GM12891 (cell line): ENCODE measurements at regions not wholly inside any gene's neighbourhood (a gene's known extent, or its start where the extent isn't known, plus 50 kb on each side); places are given as distances from the start of the nearest gene placed in this dataset.

Experiments
- POLR2A ChIP-seq: IDR thresholded peaks from 2 replicates; pipeline ENCODE4 v1.6.1; 2011; ENCODE audit warnings: low read depth, low read length, control low read depth
- POLR2AphosphoS5 ChIP-seq: IDR thresholded peaks from 2 replicates; pipeline ENCODE4 v1.6.1; 2011; ENCODE audit warnings: low read depth, low read length, control low read depth
- SPI1 ChIP-seq: IDR thresholded peaks from 2 replicates; pipeline ENCODE4 v1.6.1; 2011; ENCODE audit warnings: low read depth, low read length, control low read depth
- TAF1 ChIP-seq: IDR thresholded peaks from 2 replicates; pipeline ENCODE4 v1.6.1; 2011; ENCODE audit warnings: low read depth, low read length, control low read depth

- TF ChIP-seq TAF1 (no peak), POLR2A (no peak), POLR2AphosphoS5 (no peak), SPI1 (no peak)
Observed at GRCh38 chr12:90741611-90742010, 213.4 kb downstream of the CCER1 start.
